GM12872 (cell line): ENCODE measurements at regions not wholly inside any gene's neighbourhood (a gene's known extent, or its start where the extent isn't known, plus 50 kb on each side); places are given as distances from the start of the nearest gene placed in this dataset.

Source experiments
- CTCF ChIP-seq: IDR thresholded peaks from 3 replicates; pipeline ENCODE4 v1.5.1; 2011; ENCODE audit warnings: low read depth, mild to moderate bottlenecking, low read length, moderate library complexity; ENCODE audit not compliant: insufficient read depth

- no peak for TF ChIP-seq CTCF
Measured at GRCh38 chr10:64010711-64011110, 489.5 kb downstream of the REEP3 start.

- no peak for TF ChIP-seq CTCF
Measured at GRCh38 chr10:64011912-64012714, 490.9 kb downstream of the REEP3 start.

- TF ChIP-seq CTCF = no peak
Measured at GRCh38 chr10:64014281-64014680, 493.1 kb downstream of the REEP3 start.

- no peak for TF ChIP-seq CTCF
Measured at GRCh38 chr10:64023926-64024470, 502.8 kb downstream of the REEP3 start.

- no peak for TF ChIP-seq CTCF
Measured at GRCh38 chr10:64033711-64034110, 512.5 kb downstream of the REEP3 start.

- TF ChIP-seq CTCF = no peak
Measured at GRCh38 chr10:64036321-64036930, 515.2 kb downstream of the REEP3 start.

- no peak for TF ChIP-seq CTCF
Measured at GRCh38 chr10:64037071-64037661, 516.0 kb downstream of the REEP3 start.
